KOPT-K1 (cell line): ENCODE measurements at regions not wholly inside any gene's neighbourhood (a gene's known extent, or its start where the extent isn't known, plus 50 kb on each side); places are given as distances from the start of the nearest gene placed in this dataset.
"Not testable (repeated sequence)": the region's sequence is repeated elsewhere in the genome, so short reads cannot be mapped to it uniquely, and the experiment has no call there.

Experiments
- H3K27ac ChIP-seq: fragments of 200-600 bp; sonication (generic); 2 replicates; pipeline ENCODE4 v1.5.1; 2016; ENCODE audit warnings: antibody characterized with exemption, mild to moderate bottlenecking, low read depth, low read length; ENCODE audit not compliant: poor library complexity, severe bottlenecking
- H3K36me3 ChIP-seq: fragments of 200-600 bp; sonication (generic); 2 replicates; pipeline ENCODE4 v1.5.1; 2017; ENCODE audit warnings: antibody characterized with exemption, mild to moderate bottlenecking, low read length, moderate library complexity; ENCODE audit not compliant: insufficient read depth
- H3K9me3 ChIP-seq: fragments of 200-600 bp; sonication (generic); 2 replicates; pipeline ENCODE4 v1.5.1; 2017; ENCODE audit warnings: antibody characterized with exemption, low read length, mild to moderate bottlenecking; ENCODE audit not compliant: insufficient read depth, poor library complexity, severe bottlenecking

GRCh38 chr1:8138673-8139072, 112.6 kb upstream of the ERRFI1 start:
- Histone ChIP-seq H3K27ac (no peak overlapping the region), H3K9me3 (no peaks in the 10 kb centered on the region), H3K36me3 (no peaks in the 10 kb centered on the region)

DNA sequence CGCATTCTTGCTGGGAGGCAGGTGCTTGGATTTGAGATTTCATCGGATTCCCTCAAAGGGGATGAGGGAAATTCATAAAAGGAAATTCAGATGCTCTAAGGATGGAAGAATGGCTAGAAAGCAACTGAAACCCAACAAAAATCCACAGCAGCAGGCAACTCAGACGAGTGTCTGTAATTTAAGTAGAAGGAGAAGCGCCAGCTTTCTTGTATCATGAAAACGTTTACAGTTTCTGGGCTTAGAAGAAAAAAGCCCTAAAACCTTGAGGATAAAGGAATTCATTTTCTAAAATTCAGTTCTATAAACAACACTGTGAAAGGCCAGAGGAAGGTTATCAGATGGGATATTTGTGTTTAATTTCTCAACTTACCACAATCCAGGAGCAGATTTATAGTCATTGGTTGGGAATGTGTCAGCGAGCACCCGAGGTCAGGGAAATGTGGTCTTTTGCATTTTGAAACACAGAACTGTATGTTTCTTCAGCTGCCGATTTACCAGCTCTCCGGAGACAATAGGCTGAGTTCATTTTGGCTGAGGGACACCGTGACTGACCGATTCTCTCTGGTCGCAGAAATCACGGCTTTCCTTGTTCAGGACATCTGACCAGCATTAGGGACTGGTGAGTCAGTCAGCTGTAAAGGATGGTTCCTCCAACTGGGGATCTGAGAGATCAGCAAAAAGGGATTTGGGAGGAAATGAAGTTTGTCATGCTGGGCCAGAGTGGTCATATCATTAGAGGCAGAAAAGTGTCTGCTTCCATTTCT, 111.6 kb upstream of the ERRFI1 start:
- Histone ChIP-seq H3K27ac (no peak overlapping the region), H3K9me3 (no peaks in the 10 kb centered on the region), H3K36me3 (no peaks in the 10 kb centered on the region)

GRCh38 chr1:8136766-8137165, 110.7 kb upstream of the ERRFI1 start:
- no peak overlapping the region for H3K27ac ChIP-seq
- no peaks in the 10 kb centered on the region for H3K9me3 ChIP-seq
- no peaks in the 10 kb centered on the region for H3K36me3 ChIP-seq

- Histone ChIP-seq H3K27ac (no peak overlapping the region), H3K36me3 (no peaks in the 10 kb centered on the region), H3K9me3 (no peaks in the 10 kb centered on the region)
Measured at GRCh38 chr1:8135250-8135649, 109.1 kb upstream of the ERRFI1 start.

- Histone ChIP-seq H3K36me3 (no peaks in the 10 kb centered on the region), H3K27ac (no peak overlapping the region), H3K9me3 (no peaks in the 10 kb centered on the region)
Measured at GRCh38 chr1:8134546-8135235, 108.6 kb upstream of the ERRFI1 start.

- H3K9me3 ChIP-seq, result no peaks in the 10 kb centered on the region
- H3K27ac ChIP-seq, result no peak overlapping the region
- no peaks in the 10 kb centered on the region for H3K36me3 ChIP-seq
Measured at GRCh38 chr1:8133657-8134430, 107.7 kb upstream of the ERRFI1 start.

DNA sequence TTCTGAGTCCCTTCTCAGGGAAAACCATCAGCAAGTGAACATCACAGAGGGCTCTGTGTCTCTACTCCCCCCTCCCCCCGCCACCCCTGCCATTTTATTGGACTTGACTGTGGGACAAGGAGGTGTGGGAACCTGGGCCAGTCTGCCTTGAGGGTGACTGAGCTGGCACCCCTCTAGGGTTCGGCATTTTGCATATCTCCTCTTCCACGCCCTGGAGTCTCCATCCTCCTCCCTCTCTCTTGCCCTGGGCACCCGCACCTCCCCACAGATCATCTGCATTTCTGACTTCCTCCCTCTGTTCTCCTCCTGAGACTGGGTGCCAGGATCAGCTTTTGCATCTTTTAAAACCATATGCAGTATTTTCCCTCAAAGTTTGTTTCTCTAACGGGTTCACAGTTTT, 107.1 kb upstream of the ERRFI1 start:
- Histone ChIP-seq H3K27ac (no peak overlapping the region), H3K9me3 (no peaks in the 10 kb centered on the region), H3K36me3 (no peaks in the 10 kb centered on the region)

DNA sequence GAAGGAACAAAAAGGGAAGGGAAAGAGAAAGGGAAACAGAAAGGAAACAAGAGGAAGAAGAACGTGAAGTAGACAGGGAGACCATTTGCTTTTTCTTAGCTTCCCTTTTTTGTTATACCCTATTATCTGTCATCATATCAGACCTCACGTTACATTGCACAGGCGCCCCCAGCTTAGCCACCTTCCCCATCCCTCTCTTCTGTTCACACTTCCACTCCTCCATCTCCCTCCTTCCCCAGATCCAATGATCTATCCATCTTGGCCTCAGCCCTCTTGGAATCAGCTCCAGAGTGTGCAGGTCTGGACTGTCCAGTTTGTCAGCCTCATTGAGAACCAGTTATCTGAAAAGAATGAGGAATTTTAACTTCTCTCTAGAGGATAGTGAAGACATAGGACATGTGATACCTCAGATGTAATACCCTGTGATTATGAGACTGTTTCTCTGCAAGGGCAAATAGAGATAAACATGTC, 101.1 kb upstream of the ERRFI1 start:
- H3K36me3 ChIP-seq, result no peaks in the 10 kb centered on the region
- H3K9me3 ChIP-seq, result peaks cover 24% of the 10 kb centered on the region
- no peak overlapping the region for H3K27ac ChIP-seq

DNA sequence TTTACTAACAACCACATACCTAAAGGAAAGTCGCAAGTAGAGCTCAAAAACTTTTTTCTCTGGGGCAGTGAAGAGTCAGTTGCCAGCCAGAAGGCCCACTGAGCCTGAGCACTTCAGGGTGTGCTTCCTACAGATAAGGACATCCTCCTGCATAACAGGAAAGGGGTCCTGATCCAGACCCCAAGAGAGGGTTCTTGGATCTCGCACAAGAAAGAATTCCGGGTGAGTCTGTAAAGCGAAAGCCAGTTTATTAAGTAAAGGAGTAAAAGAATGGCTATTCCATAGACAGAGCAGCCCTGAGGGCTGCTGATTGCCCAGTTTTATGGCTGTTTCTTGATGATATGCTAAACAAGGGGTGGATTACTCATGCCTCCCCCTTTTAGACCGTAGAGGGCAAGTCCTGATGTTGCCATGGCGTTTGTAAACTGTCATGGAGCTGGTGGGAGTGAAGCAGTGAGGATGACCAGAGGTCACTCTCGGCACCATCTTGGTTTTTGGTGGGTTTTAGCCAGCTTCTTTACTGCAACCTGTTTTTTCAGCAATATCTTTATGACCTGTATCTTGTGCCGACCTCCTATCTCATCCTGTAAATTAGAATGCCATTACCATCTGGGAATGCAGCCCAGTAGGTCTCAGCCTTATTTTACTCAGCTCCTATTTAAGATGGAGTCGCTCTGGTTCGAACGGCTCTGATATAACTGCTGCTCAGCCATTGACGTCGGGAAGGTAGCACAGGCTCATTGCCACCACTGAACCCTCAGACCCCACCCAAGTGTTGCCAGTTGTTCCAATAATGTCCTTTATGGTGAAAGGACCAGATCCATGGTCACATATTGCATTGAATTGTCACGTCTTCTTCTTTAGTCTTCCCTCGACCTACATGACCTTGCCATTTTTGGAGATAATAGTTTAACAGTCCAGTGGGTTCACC, 96.6 kb upstream of the ERRFI1 start:
- no peaks in the 10 kb centered on the region for H3K36me3 ChIP-seq
- peaks cover 24% of the 10 kb centered on the region for H3K9me3 ChIP-seq
- H3K27ac ChIP-seq, result no peak overlapping the region

- peaks cover 24% of the 10 kb centered on the region for H3K9me3 ChIP-seq
- H3K27ac ChIP-seq, result no peak overlapping the region
Measured at GRCh38 chr1:8122160-8122476, 96.0 kb upstream of the ERRFI1 start.

GRCh38 chr1:8121261-8122159, 95.4 kb upstream of the ERRFI1 start:
- Histone ChIP-seq H3K27ac (no peak overlapping the region), H3K36me3 (no peaks in the 10 kb centered on the region), H3K9me3 (peaks cover 20% of the 10 kb centered on the region)

More at GRCh38 chr1:8122160-8122476, 96.0 kb upstream of the ERRFI1 start:
- no peaks in the 10 kb centered on the region for H3K36me3 ChIP-seq

DNA sequence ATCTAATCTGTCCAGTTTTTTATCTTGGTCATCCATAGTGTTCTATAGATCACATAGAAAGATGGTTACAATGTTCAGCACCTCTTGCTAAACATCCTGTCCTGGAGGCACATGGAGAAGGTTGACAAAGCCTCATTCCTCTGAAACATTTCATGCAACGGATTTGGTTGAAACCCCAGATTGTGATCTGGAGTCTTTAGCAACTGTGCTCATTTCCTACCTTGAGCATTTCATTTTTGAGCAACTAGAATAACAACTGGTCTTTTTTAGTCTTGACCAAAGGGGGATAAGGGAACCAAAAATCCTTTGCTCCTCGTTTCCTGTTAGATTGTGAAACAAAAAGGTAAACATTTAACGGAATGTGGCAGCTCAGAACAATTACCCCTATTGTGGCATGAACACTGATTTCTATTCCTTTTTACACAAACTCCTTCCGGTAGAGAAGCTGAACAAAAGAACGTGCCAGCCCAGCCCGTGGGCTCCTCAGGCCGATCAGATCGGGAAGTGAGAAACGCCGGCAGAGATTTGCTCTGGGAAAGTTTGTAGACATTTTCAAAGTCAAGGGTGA, 94.7 kb upstream of the ERRFI1 start:
- Histone ChIP-seq H3K36me3 (no peaks in the 10 kb centered on the region), H3K27ac (no peak overlapping the region)

GRCh38 chr1:8118736-8119135, 92.6 kb upstream of the ERRFI1 start:
- not testable (repeated sequence) for H3K27ac ChIP-seq, H3K9me3 ChIP-seq, H3K36me3 ChIP-seq

More for the DNA sequence above, 94.7 kb upstream of the ERRFI1 start:
- H3K9me3 ChIP-seq, result peaks cover 16% of the 10 kb centered on the region
